ENCODE measurements at regions not wholly inside any gene's neighbourhood (a gene's known extent, or its start where the extent isn't known, plus 50 kb on each side); places are given as distances from the start of the nearest gene placed in this dataset.

- no peak for TF ChIP-seq EZH2 (IDR thresholded peaks at IDR 0.05; ENCODE audit: borderline replicate concordance, low read length)
- TF ChIP-seq CTCF (IDR thresholded peaks at IDR 0.05; ENCODE audit: low read length), result no peak
These were observed 214.2 kb upstream of the GUCY1A2 start for GRCh38 chr11:107232451-107232850.
